GM21390 (cell line): ENCODE measurements at regions not wholly inside any gene's neighbourhood (a gene's known extent, or its start where the extent isn't known, plus 50 kb on each side); places are given as distances from the start of the nearest gene placed in this dataset.

Experiments used
- ATAC-seq: cut with Tn5 transposase; IDR thresholded peaks from one replicate; pipeline ENCODE4 v1.9.1; 2021; ENCODE audit not compliant: unreplicated experiment

- no peak for ATAC-seq
Measured at GRCh38 chr16:72419638-72420037, 247.7 kb upstream of the PMFBP1 start.

- no peak for ATAC-seq
Measured at GRCh38 chr16:72415379-72415778, 243.4 kb upstream of the PMFBP1 start.

GRCh38 chr16:72410492-72410891, 238.5 kb upstream of the PMFBP1 start:
- ATAC-seq, result no peak

- no peak for ATAC-seq
Measured at GRCh38 chr16:72409423-72409822, 237.5 kb upstream of the PMFBP1 start.

GRCh38 chr16:72406390-72406789, 234.4 kb upstream of the PMFBP1 start:
- no peak for ATAC-seq

GRCh38 chr16:72404299-72404698, 232.3 kb upstream of the PMFBP1 start:
- ATAC-seq, result no peak

GRCh38 chr16:72401084-72401361, 229.1 kb upstream of the PMFBP1 start:
- ATAC-seq, result no peak

GRCh38 chr16:72400257-72401083, 228.5 kb upstream of the PMFBP1 start:
- ATAC-seq, result peak; percentile 71

- no peak for ATAC-seq
Measured at GRCh38 chr16:72399811-72400210, 227.9 kb upstream of the PMFBP1 start.

GRCh38 chr16:72397876-72398275, 225.9 kb upstream of the PMFBP1 start:
- no peak for ATAC-seq

- ATAC-seq, result no peak
Measured at GRCh38 chr16:72394526-72394925, 222.6 kb upstream of the PMFBP1 start.

GRCh38 chr16:72389791-72390190, 217.8 kb upstream of the PMFBP1 start:
- no peak for ATAC-seq

GRCh38 chr16:72388007-72388406, 216.1 kb upstream of the PMFBP1 start:
- no peak for ATAC-seq

- no peak for ATAC-seq
Measured at GRCh38 chr16:72384651-72385050, 212.7 kb upstream of the PMFBP1 start.

- ATAC-seq, result no peak
Measured at GRCh38 chr16:72380283-72380682, 208.3 kb upstream of the PMFBP1 start.

- ATAC-seq, result no peak
Measured at GRCh38 chr16:72373201-72373600, 201.2 kb upstream of the PMFBP1 start.

- ATAC-seq, result no peak
Measured at GRCh38 chr16:72372087-72373045, 200.4 kb upstream of the PMFBP1 start.

- ATAC-seq, result no peak
Measured at GRCh38 chr16:72371307-72372086, 199.5 kb upstream of the PMFBP1 start.

- no peak for ATAC-seq
Measured at GRCh38 chr16:72369274-72369673, 197.3 kb upstream of the PMFBP1 start.

- ATAC-seq, result no peak
Measured at GRCh38 chr16:72367851-72368250, 195.9 kb upstream of the PMFBP1 start.

GRCh38 chr16:72362973-72363372, 191.0 kb upstream of the PMFBP1 start:
- ATAC-seq, result no peak
